ENCODE measurements at regions not wholly inside any gene's neighbourhood (a gene's known extent, or its start where the extent isn't known, plus 50 kb on each side); places are given as distances from the start of the nearest gene placed in this dataset.

- no peak overlapping the region for H3K27ac ChIP-seq (replicated peaks; ENCODE audit: low read length)
- no peak overlapping the region for H3K4ac ChIP-seq (ENCODE audit: low read length)
- WGBS, 2 donors (ENCODE audit: extremely low coverage in 2 of 2, insufficient read length in 2 of 2, insufficient replicate concordance in 1 of 2), result no CpG with 5 or more reads among the region's 2 CpGs
- no peaks in the 10 kb centered on the region for H3K4me1 ChIP-seq (ENCODE audit: control insufficient read depth in 2 of 2, insufficient read depth in 1 of 2, low read depth in 1 of 2, low read length in 2 of 2)
- H3K4me2 ChIP-seq (ENCODE audit: insufficient read depth, low read length, poor library complexity, severe bottlenecking), result no peak overlapping the region
- no peaks in the 10 kb centered on the region for H3K27me3 ChIP-seq (ENCODE audit: control insufficient read depth in 3 of 3, insufficient read depth in 3 of 3, low read depth in 1 of 3, low read length in 3 of 3)
- H2BK120ac ChIP-seq (ENCODE audit: low read depth, low read length), result no peak overlapping the region
- H2BK5ac ChIP-seq (ENCODE audit: low read length), result no peak overlapping the region
- H2BK15ac ChIP-seq (ENCODE audit: low read length), result no peak overlapping the region
- no peak overlapping the region for H2AK5ac ChIP-seq (ENCODE audit: low read depth, low read length)
- H2BK12ac ChIP-seq (ENCODE audit: low read length), result no peak overlapping the region
- H3K79me1 ChIP-seq (ENCODE audit: low read depth, low read length), result no peaks in the 10 kb centered on the region
- H3K9me3 ChIP-seq (replicated peaks in 1 of 2; ENCODE audit: control insufficient read depth in 2 of 2, insufficient read depth in 1 of 2, low read depth in 1 of 2, low read length in 2 of 2), result no peaks in the 10 kb centered on the region
- H3K4me3 ChIP-seq (ENCODE audit: low read length in 2 of 2), result no peak overlapping the region
- no peak overlapping the region for H3K23ac ChIP-seq (ENCODE audit: low read depth, low read length, poor library complexity)
- H3K36me3 ChIP-seq (replicated peaks in 1 of 2; ENCODE audit: control insufficient read depth in 2 of 2, insufficient read depth in 2 of 2, low read length in 2 of 2), result no peaks in the 10 kb centered on the region
- H4K91ac ChIP-seq (ENCODE audit: low read depth, low read length, poor library complexity), result no peak overlapping the region
- H3K14ac ChIP-seq (ENCODE audit: low read length), result no peak overlapping the region
- DNase-seq (ENCODE audit: low spot score), result no peak
- no peak overlapping the region for H3K18ac ChIP-seq (ENCODE audit: low read length)
- H2AFZ ChIP-seq (ENCODE audit: low read length), result peak overlapping the region; percentile 27
- no peak overlapping the region for H3K9ac ChIP-seq (ENCODE audit: low read depth, low read length, poor library complexity)
- no peak overlapping the region for H4K8ac ChIP-seq (ENCODE audit: low read depth, low read length)
These were observed 558.3 kb downstream of the DTWD2 start for GRCh38 chr5:118430076-118430475.

GRCh38 chr5:118407958-118408357, 580.4 kb downstream of the DTWD2 start:
- Histone ChIP-seq H2AK5ac (ENCODE audit: low read depth, low read length) (no peak overlapping the region), H3K27ac (replicated peaks; ENCODE audit: low read length) (no peak overlapping the region), H2BK12ac (ENCODE audit: low read length) (no peak overlapping the region), H3K4ac (ENCODE audit: low read length) (no peak overlapping the region), H3K4me3 (ENCODE audit: low read length in 2 of 2) (no peak overlapping the region), H3K36me3 (replicated peaks in 1 of 2; ENCODE audit: control insufficient read depth in 2 of 2, insufficient read depth in 2 of 2, low read length in 2 of 2) (no peaks in the 10 kb centered on the region), H3K9ac (ENCODE audit: low read depth, low read length, poor library complexity) (no peak overlapping the region), H2AFZ (ENCODE audit: low read length) (peak overlapping the region; percentile 38), H3K23ac (ENCODE audit: low read depth, low read length, poor library complexity) (no peak overlapping the region), H3K4me1 (ENCODE audit: control insufficient read depth in 2 of 2, insufficient read depth in 1 of 2, low read depth in 1 of 2, low read length in 2 of 2) (peaks cover 4 to 6% of the 10 kb centered on the region in 2 donors), H2BK5ac (ENCODE audit: low read length) (no peak overlapping the region), H2BK120ac (ENCODE audit: low read depth, low read length) (no peak overlapping the region), H3K4me2 (ENCODE audit: insufficient read depth, low read length, poor library complexity, severe bottlenecking) (no peak overlapping the region), H3K14ac (ENCODE audit: low read length) (no peak overlapping the region), H3K27me3 (ENCODE audit: control insufficient read depth in 3 of 3, insufficient read depth in 3 of 3, low read depth in 1 of 3, low read length in 3 of 3) (no peaks in the 10 kb centered on the region), H3K79me1 (ENCODE audit: low read depth, low read length) (no peaks in the 10 kb centered on the region), H4K8ac (ENCODE audit: low read depth, low read length) (no peak overlapping the region), H2BK15ac (ENCODE audit: low read length) (no peak overlapping the region), H4K91ac (ENCODE audit: low read depth, low read length, poor library complexity) (no peak overlapping the region), H3K9me3 (replicated peaks in 1 of 2; ENCODE audit: control insufficient read depth in 2 of 2, insufficient read depth in 1 of 2, low read depth in 1 of 2, low read length in 2 of 2) (no peaks in the 10 kb centered on the region), H3K18ac (ENCODE audit: low read length) (no peak overlapping the region)
- DNase-seq (ENCODE audit: low spot score), result no peak

- no peak overlapping the region for H3K23ac ChIP-seq (ENCODE audit: low read depth, low read length, poor library complexity)
- H2BK120ac ChIP-seq (ENCODE audit: low read depth, low read length), result no peak overlapping the region
- no peak overlapping the region for H2BK5ac ChIP-seq (ENCODE audit: low read length)
- no CpG with 5 or more reads among the region's 5 CpGs for WGBS, 2 donors (ENCODE audit: extremely low coverage in 2 of 2, insufficient read length in 2 of 2, insufficient replicate concordance in 1 of 2)
- no peaks in the 10 kb centered on the region for H3K27me3 ChIP-seq (ENCODE audit: control insufficient read depth in 3 of 3, insufficient read depth in 3 of 3, low read depth in 1 of 3, low read length in 3 of 3)
- H3K79me1 ChIP-seq (ENCODE audit: low read depth, low read length), result no peaks in the 10 kb centered on the region
- H2AK5ac ChIP-seq (ENCODE audit: low read depth, low read length), result no peak overlapping the region
- H3K14ac ChIP-seq (ENCODE audit: low read length), result no peak overlapping the region
- DNase-seq (ENCODE audit: low spot score), result no peak
- peaks cover 0 to 3% of the 10 kb centered on the region in 2 donors for H3K9me3 ChIP-seq (replicated peaks in 1 of 2; ENCODE audit: control insufficient read depth in 2 of 2, insufficient read depth in 1 of 2, low read depth in 1 of 2, low read length in 2 of 2)
- H3K4me3 ChIP-seq (ENCODE audit: low read length in 2 of 2), result no peak overlapping the region
- peak overlapping the region; percentile 92 for H3K18ac ChIP-seq (ENCODE audit: low read length)
- H3K27ac ChIP-seq (replicated peaks; ENCODE audit: low read length), result no peak overlapping the region
- H2AFZ ChIP-seq (ENCODE audit: low read length), result peak overlapping the region; percentile 94
- H3K4me1 ChIP-seq (ENCODE audit: control insufficient read depth in 2 of 2, insufficient read depth in 1 of 2, low read depth in 1 of 2, low read length in 2 of 2), result peaks cover 4 to 6% of the 10 kb centered on the region in 2 donors
- H4K8ac ChIP-seq (ENCODE audit: low read depth, low read length), result peak overlapping the region; percentile 65
- H3K36me3 ChIP-seq (replicated peaks in 1 of 2; ENCODE audit: control insufficient read depth in 2 of 2, insufficient read depth in 2 of 2, low read length in 2 of 2), result no peaks in the 10 kb centered on the region
- H3K9ac ChIP-seq (ENCODE audit: low read depth, low read length, poor library complexity), result no peak overlapping the region
- H4K91ac ChIP-seq (ENCODE audit: low read depth, low read length, poor library complexity), result no peak overlapping the region
- no peak overlapping the region for H3K4ac ChIP-seq (ENCODE audit: low read length)
- H2BK12ac ChIP-seq (ENCODE audit: low read length), result no peak overlapping the region
- H2BK15ac ChIP-seq (ENCODE audit: low read length), result peak overlapping the region; percentile 71
- H3K4me2 ChIP-seq (ENCODE audit: insufficient read depth, low read length, poor library complexity, severe bottlenecking), result peak overlapping the region; percentile 25
These were observed 582.7 kb downstream of the DTWD2 start for GRCh38 chr5:118405650-118406061.

GRCh38 chr5:118397236-118397635, 591.1 kb downstream of the DTWD2 start:
- Histone ChIP-seq H4K91ac (ENCODE audit: low read depth, low read length, poor library complexity) (no peak overlapping the region), H3K36me3 (replicated peaks in 1 of 2; ENCODE audit: control insufficient read depth in 2 of 2, insufficient read depth in 2 of 2, low read length in 2 of 2) (no peaks in the 10 kb centered on the region), H3K4me3 (ENCODE audit: low read length in 2 of 2) (no peak overlapping the region), H4K8ac (ENCODE audit: low read depth, low read length) (no peak overlapping the region), H2AFZ (ENCODE audit: low read length) (no peak overlapping the region), H3K9me3 (replicated peaks in 1 of 2; ENCODE audit: control insufficient read depth in 2 of 2, insufficient read depth in 1 of 2, low read depth in 1 of 2, low read length in 2 of 2) (peaks cover 0 to 3% of the 10 kb centered on the region in 2 donors), H2AK5ac (ENCODE audit: low read depth, low read length) (no peak overlapping the region), H3K4me2 (ENCODE audit: insufficient read depth, low read length, poor library complexity, severe bottlenecking) (no peak overlapping the region), H3K4me1 (ENCODE audit: control insufficient read depth in 2 of 2, insufficient read depth in 1 of 2, low read depth in 1 of 2, low read length in 2 of 2) (no peaks in the 10 kb centered on the region), H3K14ac (ENCODE audit: low read length) (no peak overlapping the region), H3K23ac (ENCODE audit: low read depth, low read length, poor library complexity) (no peak overlapping the region), H2BK5ac (ENCODE audit: low read length) (no peak overlapping the region), H3K27me3 (ENCODE audit: control insufficient read depth in 3 of 3, insufficient read depth in 3 of 3, low read depth in 1 of 3, low read length in 3 of 3) (no peaks in the 10 kb centered on the region), H2BK15ac (ENCODE audit: low read length) (no peak overlapping the region), H3K9ac (ENCODE audit: low read depth, low read length, poor library complexity) (no peak overlapping the region), H3K18ac (ENCODE audit: low read length) (no peak overlapping the region), H2BK12ac (ENCODE audit: low read length) (no peak overlapping the region), H3K4ac (ENCODE audit: low read length) (no peak overlapping the region), H3K79me1 (ENCODE audit: low read depth, low read length) (no peaks in the 10 kb centered on the region), H2BK120ac (ENCODE audit: low read depth, low read length) (no peak overlapping the region), H3K27ac (replicated peaks; ENCODE audit: low read length) (no peak overlapping the region)
- no peak for DNase-seq (ENCODE audit: low spot score)
- no CpG with 5 or more reads among the region's 4 CpGs for WGBS, 2 donors (ENCODE audit: extremely low coverage in 2 of 2, insufficient read length in 2 of 2, insufficient replicate concordance in 1 of 2)

All from neuronal stem cell (in vitro differentiated cells).